HG03378 (cell line): ENCODE measurements at regions not wholly inside any gene's neighbourhood (a gene's known extent, or its start where the extent isn't known, plus 50 kb on each side); places are given as distances from the start of the nearest gene placed in this dataset.

Source experiments
- ATAC-seq: cut with Tn5 transposase; IDR thresholded peaks from one replicate; pipeline ENCODE4 v1.9.1; 2021; ENCODE audit warnings: mild to moderate bottlenecking, moderate library complexity; ENCODE audit not compliant: unreplicated experiment

DNA sequence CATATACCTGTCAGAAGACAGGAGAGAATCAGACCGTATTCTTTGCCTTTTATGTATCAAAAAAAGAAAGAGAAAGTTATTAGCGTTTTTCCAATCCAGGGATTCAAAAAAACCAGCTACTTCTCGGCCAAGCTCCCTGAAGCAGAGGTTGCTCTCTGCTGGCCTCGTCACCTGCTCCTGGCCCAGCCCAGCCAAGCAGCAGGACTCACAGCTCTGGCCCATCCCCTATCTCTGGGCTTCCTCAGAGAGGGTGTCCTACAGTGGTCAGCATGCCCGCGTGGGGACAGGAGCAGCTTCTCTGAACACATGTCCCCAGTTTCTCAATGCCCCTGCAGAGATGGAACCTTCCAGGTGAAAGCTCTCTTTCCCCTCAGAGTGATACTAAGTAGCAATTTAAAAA, 209.0 kb downstream of the URI1 start:
- ATAC-seq: no peak

- no peak for ATAC-seq
Measured at GRCh38 chr19:30152510-30153291, 210.7 kb downstream of the URI1 start.

GRCh38 chr19:30153326-30154210, 211.5 kb downstream of the URI1 start:
- ATAC-seq: peak; percentile 89

GRCh38 chr19:30154410-30154809, 212.4 kb downstream of the URI1 start:
- ATAC-seq: no peak

DNA sequence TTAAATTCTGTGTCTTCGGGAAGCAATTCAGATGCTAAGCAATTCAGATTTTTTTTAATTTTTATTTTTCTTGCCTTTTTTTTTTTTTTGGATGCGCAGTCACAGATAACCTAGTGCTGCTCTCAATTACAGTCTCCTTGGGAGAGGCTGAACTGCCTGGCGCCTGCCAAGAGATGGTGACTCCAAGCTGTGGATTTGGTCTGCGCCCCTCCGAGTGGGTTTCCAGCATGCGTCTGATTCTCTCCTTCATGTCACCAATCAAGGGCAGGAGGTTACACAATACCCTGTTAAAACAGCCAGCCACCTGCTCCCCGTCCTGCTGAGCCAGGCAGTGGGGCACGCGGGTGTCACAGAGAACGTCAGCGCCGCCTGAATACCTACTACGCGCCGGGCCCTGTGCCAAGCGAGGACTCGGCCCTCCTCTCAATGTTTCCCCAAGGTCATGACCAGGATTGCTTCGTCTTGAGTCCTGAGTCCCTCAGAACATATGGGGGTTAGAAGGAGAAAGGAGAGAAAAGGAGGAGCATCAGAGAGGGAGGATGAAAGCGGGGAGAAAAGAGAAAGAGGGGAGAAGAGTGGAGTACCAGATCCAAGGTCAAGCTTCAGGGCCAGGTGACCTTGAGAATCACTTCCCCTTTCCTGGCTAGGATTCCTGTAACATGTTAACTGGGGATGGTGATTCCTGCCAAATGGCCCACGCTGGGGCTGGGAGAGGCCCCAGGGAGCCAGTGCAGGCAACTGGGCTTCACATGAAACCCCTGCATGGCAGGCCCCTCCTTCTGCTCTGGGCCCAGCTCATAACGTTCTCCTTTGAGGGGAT, 213.6 kb downstream of the URI1 start:
- ATAC-seq: no peak

DNA sequence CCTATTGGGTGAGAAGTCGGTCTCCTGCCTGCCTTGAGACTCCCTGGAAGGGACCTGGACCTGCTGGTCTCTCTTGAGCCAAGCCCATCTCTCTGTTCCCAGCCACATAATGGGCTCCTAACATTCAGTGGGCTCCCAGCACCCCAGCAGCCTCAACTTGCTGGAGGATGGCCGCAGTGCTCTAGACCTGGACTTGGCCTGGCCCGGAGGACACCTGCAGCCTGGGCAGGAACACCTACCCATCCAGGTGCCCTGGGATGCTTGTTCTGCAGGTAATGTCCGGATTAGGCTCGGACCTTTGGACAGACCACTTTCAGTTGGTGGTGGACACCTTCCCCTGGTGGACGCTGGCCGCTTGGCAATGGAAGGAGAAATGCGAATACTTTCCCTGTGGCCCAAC, 214.6 kb downstream of the URI1 start:
- no peak for ATAC-seq

DNA sequence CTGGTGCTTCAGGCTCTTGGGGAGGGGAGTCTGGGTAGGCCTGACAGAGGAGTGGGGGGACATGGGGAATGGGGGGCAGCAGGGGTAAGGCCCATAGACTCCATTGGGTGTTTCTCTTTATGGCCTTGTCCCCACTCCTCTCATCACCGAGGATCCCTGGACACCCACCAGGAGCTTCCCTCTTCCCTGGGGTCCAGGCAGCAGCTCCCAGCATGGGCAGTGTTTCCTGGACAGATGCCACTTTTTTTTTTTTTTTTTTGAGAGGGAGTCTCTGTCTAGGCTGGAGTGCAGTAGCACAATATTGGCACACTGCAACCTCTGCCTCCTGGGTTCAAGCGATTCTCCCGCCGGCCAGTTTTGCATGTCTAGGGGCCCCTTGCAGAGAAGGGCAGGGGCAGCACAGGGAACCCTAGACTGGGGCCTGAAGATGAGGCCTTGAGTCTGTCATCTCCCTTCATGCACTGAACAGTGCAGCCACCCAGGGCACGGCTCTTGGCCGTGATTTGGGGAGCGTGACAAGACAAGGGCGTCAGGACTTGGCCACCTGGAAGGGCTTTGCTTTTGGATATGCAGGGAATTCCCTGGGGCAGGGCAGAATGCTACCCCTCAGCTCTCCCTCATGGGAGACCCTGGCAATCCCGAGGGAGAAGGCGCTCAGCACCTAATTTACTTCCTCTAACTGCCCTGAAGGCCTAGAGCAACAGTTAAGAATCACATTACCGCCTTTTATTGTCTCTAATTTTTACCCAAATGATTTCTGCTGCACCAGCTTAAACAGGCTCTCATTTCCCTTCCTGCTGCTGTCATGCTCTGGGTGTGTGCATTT, 213.9 kb upstream of the ZNF536 start:
- no peak for ATAC-seq

GRCh38 chr19:30158893-30159245, 213.3 kb upstream of the ZNF536 start:
- ATAC-seq: no peak

DNA sequence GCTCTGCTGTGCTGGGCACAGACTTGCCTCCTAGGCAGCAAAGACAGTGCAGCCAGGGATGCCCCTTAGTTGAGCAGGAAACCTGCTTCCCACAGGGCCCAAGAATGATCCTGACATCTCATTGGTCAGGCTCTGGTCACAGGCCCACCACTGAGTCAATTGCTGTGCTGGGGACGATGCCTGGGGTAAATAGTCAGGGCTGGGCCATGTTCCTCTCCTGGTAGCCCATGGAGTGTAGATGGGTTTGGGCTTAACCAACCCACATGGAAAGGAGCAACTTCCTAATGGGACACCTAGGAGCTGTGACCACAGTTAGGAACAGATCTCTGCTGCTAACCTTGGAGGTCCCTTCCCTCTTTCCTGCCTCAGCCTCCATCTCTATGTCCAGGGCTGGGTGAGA, 212.5 kb upstream of the ZNF536 start:
- ATAC-seq: no peak

GRCh38 chr19:30160426-30160825, 211.8 kb upstream of the ZNF536 start:
- no peak for ATAC-seq

DNA sequence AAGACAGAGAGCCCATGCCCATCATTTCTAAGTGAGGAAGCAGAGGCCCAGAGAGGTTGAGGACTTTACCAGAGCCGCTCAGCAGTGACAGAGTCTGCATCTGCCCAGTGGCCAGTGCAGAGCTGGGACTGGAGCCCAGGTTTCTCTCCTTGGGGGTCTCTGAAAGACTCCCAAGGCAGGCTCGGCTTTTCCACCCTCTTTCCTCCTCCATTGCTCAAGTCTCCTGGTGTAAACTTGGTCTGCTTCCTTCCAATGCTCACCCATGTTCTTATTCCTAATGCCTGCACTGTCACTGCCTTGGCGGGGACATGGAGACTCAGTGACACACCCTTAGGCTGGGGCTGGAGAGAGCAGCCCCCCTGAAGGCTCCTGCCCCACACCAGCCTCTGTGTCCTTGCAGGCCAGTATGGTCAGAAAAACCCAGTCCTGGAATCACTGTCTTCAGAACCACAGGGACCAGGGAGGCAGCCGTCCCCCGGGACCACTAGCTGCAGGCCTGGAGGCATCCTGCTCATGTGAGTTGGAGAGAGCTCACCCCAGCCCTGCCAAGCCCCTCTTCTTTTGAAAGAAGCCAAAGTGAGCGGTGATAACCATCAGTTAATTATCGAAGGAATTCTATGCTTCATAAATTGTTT, 211.0 kb upstream of the ZNF536 start:
- no peak for ATAC-seq

DNA sequence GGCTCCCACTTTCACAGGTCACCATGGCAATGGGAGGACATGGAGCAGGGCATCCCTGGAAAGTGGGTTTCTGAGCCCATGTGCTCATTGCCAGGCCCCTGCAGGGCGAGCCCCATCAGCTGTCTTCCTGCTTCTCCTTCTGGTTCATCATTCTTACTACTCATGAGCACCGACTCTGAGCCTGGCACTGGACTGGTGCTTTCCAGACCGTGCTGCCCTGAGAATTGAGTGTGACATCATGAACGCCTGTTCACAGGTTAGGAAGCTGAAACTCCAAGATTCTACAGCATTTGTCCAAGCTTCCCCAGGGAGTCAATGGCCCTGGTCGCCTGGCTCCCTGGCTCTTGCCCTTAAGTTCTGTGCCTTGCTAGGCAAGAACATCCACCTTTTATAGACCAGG, 210.4 kb upstream of the ZNF536 start:
- no peak for ATAC-seq

- ATAC-seq: no peak
Measured at GRCh38 chr19:30162718-30163117, 209.5 kb upstream of the ZNF536 start.

- no peak for ATAC-seq
Measured at GRCh38 chr19:30163663-30164062, 208.5 kb upstream of the ZNF536 start.

- no peak for ATAC-seq
Measured at GRCh38 chr19:30165228-30165813, 206.9 kb upstream of the ZNF536 start.

- ATAC-seq: no peak
Measured at GRCh38 chr19:30167206-30167868, 204.8 kb upstream of the ZNF536 start.

DNA sequence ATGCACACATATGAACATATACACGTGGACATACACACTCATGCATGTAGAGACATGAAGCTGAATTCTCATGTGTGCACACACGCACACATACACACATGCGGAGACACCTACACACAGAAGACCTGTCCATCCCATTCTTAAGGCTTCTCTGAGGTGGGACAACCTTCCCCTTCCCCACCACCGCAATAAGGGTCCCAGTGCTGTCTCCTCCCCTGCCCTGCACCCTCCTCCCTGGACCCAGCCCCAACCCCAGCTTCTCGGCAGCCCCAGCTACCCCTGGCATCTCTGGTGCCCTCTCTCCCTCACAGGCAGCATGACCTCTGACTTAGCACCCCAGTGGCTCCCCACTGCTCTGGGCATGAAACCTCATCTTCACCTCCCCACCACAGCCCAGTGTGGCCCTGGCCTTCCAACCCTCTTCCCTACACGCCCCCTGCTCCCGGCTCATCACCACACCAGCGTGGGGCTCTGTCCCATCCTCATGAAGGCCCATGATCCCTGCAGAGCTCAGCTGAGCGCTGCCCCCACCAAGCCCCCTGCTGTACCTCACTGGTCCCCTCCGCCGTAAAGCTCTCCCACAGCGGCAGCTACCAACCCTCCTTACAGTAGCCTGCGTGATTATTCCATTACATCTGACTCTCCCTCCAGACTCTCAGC, 204.1 kb upstream of the ZNF536 start:
- ATAC-seq: no peak

GRCh38 chr19:30168760-30169159, 203.4 kb upstream of the ZNF536 start:
- no peak for ATAC-seq
